ENCODE measurements at regions not wholly inside any gene's neighbourhood (a gene's known extent, or its start where the extent isn't known, plus 50 kb on each side); places are given as distances from the start of the nearest gene placed in this dataset.

DNA sequence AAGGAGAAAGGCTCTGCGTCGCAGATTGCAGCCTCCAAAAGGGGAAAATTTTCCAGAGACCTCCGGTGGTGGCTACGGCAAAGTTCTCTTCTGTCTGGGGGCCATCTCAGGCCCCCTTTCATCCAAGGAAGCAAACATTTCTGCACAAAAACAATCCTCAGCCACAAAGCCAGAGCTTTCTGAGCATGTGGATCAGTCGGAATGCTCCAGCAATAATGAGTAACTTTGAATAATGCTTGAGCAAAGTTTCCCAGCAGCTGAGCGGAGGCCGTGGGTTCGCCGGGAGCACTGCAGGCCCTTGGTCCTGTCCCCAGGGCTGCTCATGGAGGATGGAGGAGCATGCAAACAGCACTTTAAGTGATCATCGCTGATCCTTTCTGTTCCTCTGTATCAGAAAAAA is 60.2 kb upstream of the UNC5A start:
- TF ChIP-seq, protein P1, sequence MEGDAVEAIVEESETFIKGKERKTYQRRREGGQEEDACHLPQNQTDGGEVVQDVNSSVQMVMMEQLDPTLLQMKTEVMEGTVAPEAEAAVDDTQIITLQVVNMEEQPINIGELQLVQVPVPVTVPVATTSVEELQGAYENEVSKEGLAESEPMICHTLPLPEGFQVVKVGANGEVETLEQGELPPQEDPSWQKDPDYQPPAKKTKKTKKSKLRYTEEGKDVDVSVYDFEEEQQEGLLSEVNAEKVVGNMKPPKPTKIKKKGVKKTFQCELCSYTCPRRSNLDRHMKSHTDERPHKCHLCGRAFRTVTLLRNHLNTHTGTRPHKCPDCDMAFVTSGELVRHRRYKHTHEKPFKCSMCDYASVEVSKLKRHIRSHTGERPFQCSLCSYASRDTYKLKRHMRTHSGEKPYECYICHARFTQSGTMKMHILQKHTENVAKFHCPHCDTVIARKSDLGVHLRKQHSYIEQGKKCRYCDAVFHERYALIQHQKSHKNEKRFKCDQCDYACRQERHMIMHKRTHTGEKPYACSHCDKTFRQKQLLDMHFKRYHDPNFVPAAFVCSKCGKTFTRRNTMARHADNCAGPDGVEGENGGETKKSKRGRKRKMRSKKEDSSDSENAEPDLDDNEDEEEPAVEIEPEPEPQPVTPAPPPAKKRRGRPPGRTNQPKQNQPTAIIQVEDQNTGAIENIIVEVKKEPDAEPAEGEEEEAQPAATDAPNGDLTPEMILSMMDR (IDR thresholded peaks at IDR 0.05 in 2 of 3, conservative IDR thresholded peaks at IDR 0.05 in 1 of 3; ENCODE audit: borderline replicate concordance in 1 of 3, insufficient read depth in 1 of 3, low read depth in 2 of 3, low read length in 2 of 3) = no peak
- TF ChIP-seq EZH2 (IDR thresholded peaks at IDR 0.05) = no peak
- TF ChIP-seq YY1 (IDR thresholded peaks at IDR 0.05; ENCODE audit: extremely low read depth, insufficient replicate concordance, low read depth, low read length) = no peak
- no peak for TF ChIP-seq POLR2A (IDR thresholded peaks at IDR 0.05; ENCODE audit: borderline replicate concordance, extremely low read depth, insufficient read depth, insufficient read length)

Measured in HCT116 (cell line).